Activated CD4-positive, alpha-beta T cell treated with anti-CD3 and anti-CD28 coated beads for 36 hours (primary cell): ENCODE measurements at regions not wholly inside any gene's neighbourhood (a gene's known extent, or its start where the extent isn't known, plus 50 kb on each side); places are given as distances from the start of the nearest gene placed in this dataset.

ENCODE experiments used
- ATAC-seq: fragments of 200-7000 bp; cut with Tn5 transposase; one replicate; pipeline ENCODE4 v1.10.0; 2021; ENCODE audit warnings: mild to moderate bottlenecking, moderate library complexity
- CTCF ChIA-PET: fragments of 350-600 bp; sonication (Branson Sonifier 250); formaldehyde crosslinking; loops from one replicate; lab custom pipeline; 2021; ENCODE audit warnings: antibody characterized with exemption; lab: Charles Lee
- POLR2A ChIA-PET: fragments of 350-600 bp; sonication (Branson Sonifier 250); formaldehyde crosslinking; loops from one replicate; lab custom pipeline; 2021; ENCODE audit warnings: antibody characterized with exemption, inconsistent platforms; lab: Charles Lee
- DNase-seq: peaks from one replicate; pipeline ENCODE4 v3.0.0-alpha.2; 2020
- H3K27ac Mint-ChIP-seq: one replicate; pipeline ENCODE4 v1.8.0; 2021; ENCODE audit warnings: mixed read lengths
- H3K27me3 Mint-ChIP-seq: one replicate; pipeline ENCODE4 v1.8.0; 2021; ENCODE audit warnings: mixed read lengths
- H3K36me3 Mint-ChIP-seq: one replicate; pipeline ENCODE4 v1.8.0; 2021; ENCODE audit warnings: low read depth, mixed read lengths
- H3K4me1 Mint-ChIP-seq: one replicate; pipeline ENCODE4 v1.8.0; 2021; ENCODE audit warnings: mixed read lengths
- H3K4me3 Mint-ChIP-seq: one replicate; pipeline ENCODE4 v1.8.0; 2021; ENCODE audit warnings: mild to moderate bottlenecking, moderate library complexity, mixed read lengths
- H3K9me3 Mint-ChIP-seq: one replicate; pipeline ENCODE4 v1.8.0; 2021; ENCODE audit warnings: low read depth, mixed read lengths
- intact Hi-C, 2 experiments: fragments of 100-400 bp; cut with DNase I in 1 of 2; cut with micrococcal nuclease in 1 of 2; formaldehyde crosslinking; loops; one replicate each; pipeline versions ENCODE4 v1.14.2 to v1.15.1; 2022 to 2024; cut with DNase I, micrococcal nuclease

GRCh38 chr17:63133491-63133890 lies 167.5 kb downstream of the TANC2 start:
- POLR2A ChIA-PET = no interaction called here
- no peak for DNase-seq
- Mint-ChIP-seq H3K27me3 (no peaks in the 10 kb centered on the region), H3K9me3 (no peaks in the 10 kb centered on the region), H3K4me3 (no peak overlapping the region), H3K27ac (no peak overlapping the region), H3K36me3 (no peaks in the 10 kb centered on the region), H3K4me1 (no peaks in the 10 kb centered on the region)
- ATAC-seq = no peak
- CTCF ChIA-PET = no interaction called here
- intact Hi-C loops = no loop called here

- no peak for DNase-seq
- ChIA-PET POLR2A (no interaction called here), CTCF (interaction anchor here (0.7 to 0.9 kb wide), 3 partner anchors 17 to 1732 kb away, joined by 3 to 4 read pairs (median 3); no protein-coding TSS in a partner anchor)
- no peak overlapping the region for H3K27ac Mint-ChIP-seq
- no peak for ATAC-seq
- H3K4me1 Mint-ChIP-seq = no peaks in the 10 kb centered on the region
- H3K9me3 Mint-ChIP-seq = no peaks in the 10 kb centered on the region
- intact Hi-C loops = no loop called here
- no peaks in the 10 kb centered on the region for H3K36me3 Mint-ChIP-seq
- H3K27me3 Mint-ChIP-seq = no peaks in the 10 kb centered on the region
- H3K4me3 Mint-ChIP-seq = no peak overlapping the region
These were observed 168.8 kb downstream of the TANC2 start for GRCh38 chr17:63134867-63135266.

GRCh38 chr17:63136369-63137012 lies 170.5 kb downstream of the TANC2 start:
- DNase-seq (no peak), ATAC-seq (no peak)
- Mint-ChIP-seq H3K36me3 (no peaks in the 10 kb centered on the region), H3K4me1 (no peaks in the 10 kb centered on the region), H3K27ac (no peak overlapping the region), H3K27me3 (no peaks in the 10 kb centered on the region), H3K9me3 (no peaks in the 10 kb centered on the region), H3K4me3 (no peak overlapping the region)
- intact Hi-C loops = no loop called here
- ChIA-PET POLR2A (no interaction called here), CTCF (no interaction called here)

- CTCF ChIA-PET = no interaction called here
- H3K27ac Mint-ChIP-seq = no peak overlapping the region
- no peak for DNase-seq
- intact Hi-C loops = no loop called here
- ATAC-seq = no peak
- H3K4me1 Mint-ChIP-seq = no peaks in the 10 kb centered on the region
- POLR2A ChIA-PET = no interaction called here
- H3K36me3 Mint-ChIP-seq = no peaks in the 10 kb centered on the region
- no peaks in the 10 kb centered on the region for H3K27me3 Mint-ChIP-seq
- no peaks in the 10 kb centered on the region for H3K9me3 Mint-ChIP-seq
- no peak overlapping the region for H3K4me3 Mint-ChIP-seq
These were observed 171.1 kb downstream of the TANC2 start for GRCh38 chr17:63137163-63137562.

- DNase-seq = no peak
- H3K27me3 Mint-ChIP-seq = no peaks in the 10 kb centered on the region
- CTCF ChIA-PET = no interaction called here
- H3K27ac Mint-ChIP-seq = no peak overlapping the region
- H3K4me3 Mint-ChIP-seq = no peak overlapping the region
- no peaks in the 10 kb centered on the region for H3K4me1 Mint-ChIP-seq
- no peaks in the 10 kb centered on the region for H3K36me3 Mint-ChIP-seq
- no peaks in the 10 kb centered on the region for H3K9me3 Mint-ChIP-seq
- no peak for ATAC-seq
- intact Hi-C loops = no loop called here
- POLR2A ChIA-PET = no interaction called here
These were observed 172.7 kb downstream of the TANC2 start for GRCh38 chr17:63138713-63139112.

GRCh38 chr17:63139356-63139755 lies 173.3 kb downstream of the TANC2 start:
- no peaks in the 10 kb centered on the region for H3K4me1 Mint-ChIP-seq
- DNase-seq = no peak
- H3K4me3 Mint-ChIP-seq = no peak overlapping the region
- no peak for ATAC-seq
- H3K36me3 Mint-ChIP-seq = no peaks in the 10 kb centered on the region
- no peaks in the 10 kb centered on the region for H3K9me3 Mint-ChIP-seq
- H3K27me3 Mint-ChIP-seq = no peaks in the 10 kb centered on the region
- no peak overlapping the region for H3K27ac Mint-ChIP-seq
- POLR2A ChIA-PET = no interaction called here
- intact Hi-C loops = no loop called here
- CTCF ChIA-PET = no interaction called here

GRCh38 chr17:63140255-63140654 lies 174.2 kb downstream of the TANC2 start:
- Mint-ChIP-seq H3K36me3 (no peaks in the 10 kb centered on the region), H3K4me1 (no peaks in the 10 kb centered on the region), H3K27ac (no peak overlapping the region), H3K9me3 (no peaks in the 10 kb centered on the region), H3K27me3 (no peaks in the 10 kb centered on the region), H3K4me3 (no peak overlapping the region)
- intact Hi-C loops = no loop called here
- DNase-seq (peak; percentile 32), ATAC-seq (peak; percentile 36)
- POLR2A ChIA-PET = no interaction called here
- CTCF ChIA-PET = no interaction called here

- no peaks in the 10 kb centered on the region for H3K9me3 Mint-ChIP-seq
- H3K4me3 Mint-ChIP-seq = no peak overlapping the region
- ChIA-PET CTCF (interaction anchor here (0.9 to 1.0 kb wide), 2 partner anchors 11 to 29 kb away, joined by 3 to 4 read pairs; no protein-coding TSS in a partner anchor), POLR2A (no interaction called here)
- H3K27ac Mint-ChIP-seq = no peak overlapping the region
- no peak for DNase-seq
- H3K36me3 Mint-ChIP-seq = no peaks in the 10 kb centered on the region
- no peaks in the 10 kb centered on the region for H3K4me1 Mint-ChIP-seq
- ATAC-seq = no peak
- intact Hi-C loops = no loop called here
- H3K27me3 Mint-ChIP-seq = no peaks in the 10 kb centered on the region
These were observed 176.8 kb downstream of the TANC2 start for GRCh38 chr17:63142836-63143235.

- CTCF ChIA-PET = interaction anchor here (0.9 to 1.6 kb wide), 2 partner anchors 17 to 20 kb away, joined by 3 to 4 read pairs; no protein-coding TSS in a partner anchor
- Mint-ChIP-seq H3K9me3 (no peaks in the 10 kb centered on the region), H3K4me3 (no peak overlapping the region), H3K4me1 (peaks cover 2% of the 10 kb centered on the region), H3K27ac (no peak overlapping the region), H3K36me3 (no peaks in the 10 kb centered on the region), H3K27me3 (no peaks in the 10 kb centered on the region)
- ATAC-seq = no peak
- intact Hi-C loops = no loop called here
- DNase-seq = no peak
- POLR2A ChIA-PET = no interaction called here
These were observed 184.5 kb downstream of the TANC2 start for GRCh38 chr17:63150490-63150889.

GRCh38 chr17:63150994-63151464 lies 185.0 kb downstream of the TANC2 start:
- no peak overlapping the region for H3K4me3 Mint-ChIP-seq
- no peak overlapping the region for H3K27ac Mint-ChIP-seq
- ChIA-PET CTCF (interaction anchor here (0.9 to 1.6 kb wide), 2 partner anchors 17 to 20 kb away, joined by 3 to 4 read pairs; no protein-coding TSS in a partner anchor), POLR2A (no interaction called here)
- DNase-seq (no peak), ATAC-seq (no peak)
- peaks cover 2% of the 10 kb centered on the region for H3K4me1 Mint-ChIP-seq
- no peaks in the 10 kb centered on the region for H3K9me3 Mint-ChIP-seq
- no peaks in the 10 kb centered on the region for H3K27me3 Mint-ChIP-seq
- intact Hi-C loops = no loop called here
- no peaks in the 10 kb centered on the region for H3K36me3 Mint-ChIP-seq

- no peaks in the 10 kb centered on the region for H3K9me3 Mint-ChIP-seq
- no peak overlapping the region for H3K27ac Mint-ChIP-seq
- CTCF ChIA-PET = interaction anchor here (0.5 kb wide), 1 partner anchor 1165 kb away, joined by 3 read pairs; no protein-coding TSS in a partner anchor
- H3K36me3 Mint-ChIP-seq = no peaks in the 10 kb centered on the region
- no peak overlapping the region for H3K4me3 Mint-ChIP-seq
- no peak for DNase-seq
- intact Hi-C loops = no loop called here
- H3K27me3 Mint-ChIP-seq = no peaks in the 10 kb centered on the region
- POLR2A ChIA-PET = no interaction called here
- peaks cover 2% of the 10 kb centered on the region for H3K4me1 Mint-ChIP-seq
- ATAC-seq = peak; percentile 33
These were observed 186.0 kb downstream of the TANC2 start for GRCh38 chr17:63151941-63152523.

GRCh38 chr17:63153488-63153887 lies 187.5 kb downstream of the TANC2 start:
- CTCF ChIA-PET = interaction anchor here (1.6 kb wide), 1 partner anchor 38 kb away, joined by 4 read pairs; no protein-coding TSS in a partner anchor
- H3K27ac Mint-ChIP-seq = no peak overlapping the region
- POLR2A ChIA-PET = no interaction called here
- intact Hi-C loops = no loop called here
- ATAC-seq = no peak
- DNase-seq = no peak
- H3K4me3 Mint-ChIP-seq = no peak overlapping the region
- H3K4me1 Mint-ChIP-seq = peaks cover 2% of the 10 kb centered on the region
- no peaks in the 10 kb centered on the region for H3K27me3 Mint-ChIP-seq
- no peaks in the 10 kb centered on the region for H3K36me3 Mint-ChIP-seq
- no peaks in the 10 kb centered on the region for H3K9me3 Mint-ChIP-seq
